Mucosa of descending colon (tissue), 3 donors: ENCODE measurements at regions not wholly inside any gene's neighbourhood (a gene's known extent, or its start where the extent isn't known, plus 50 kb on each side); places are given as distances from the start of the nearest gene placed in this dataset.
"Not testable (repeated sequence)": the region's sequence is repeated elsewhere in the genome, so short reads cannot be mapped to it uniquely, and the experiment has no call there.

Experiments used
- ATAC-seq: fragments of 200-7000 bp; cut with Tn5 transposase; one replicate; pipeline ENCODE4 v1.9.1; 2020; ENCODE audit warnings: mild to moderate bottlenecking, moderate library complexity
- DNase-seq, 3 donors: peaks; one replicate each; pipeline ENCODE4 v3.0.0-alpha.2; 2020
- H3K36me3 ChIP-seq: fragments of 200-600 bp; one replicate; pipeline ENCODE4 v1.8.0; 2021; ENCODE audit warnings: low read depth, mild to moderate bottlenecking
- H3K4me1 ChIP-seq: fragments of 200-600 bp; one replicate; pipeline ENCODE4 v1.8.0; 2021; ENCODE audit warnings: low read depth, mild to moderate bottlenecking
- H3K4me3 ChIP-seq: fragments of 200-600 bp; one replicate; pipeline ENCODE4 v1.8.0; 2021; ENCODE audit warnings: mild to moderate bottlenecking
- H3K9me3 ChIP-seq: fragments of 200-600 bp; one replicate; pipeline ENCODE4 v1.8.0; 2021; ENCODE audit warnings: mild to moderate bottlenecking
- CTCF ChIP-seq: fragments of 200-600 bp; IDR thresholded peaks from one replicate; pipeline ENCODE4 v1.8.0; 2022; ENCODE audit warnings: antibody characterized with exemption, mild to moderate bottlenecking
- intact Hi-C, 2 donors: fragments of 100-400 bp; cut with DNase I in 1 of 2; cut with micrococcal nuclease in 1 of 2; formaldehyde crosslinking; loops; one replicate each; pipeline versions ENCODE4 v1.11.0 to v1.11.1; 2022; cut with DNase I, micrococcal nuclease
- donor health status: DM: no; HTN: no; CAD: no; lungs with moderate emphysema.
- donor health status: DM: no; HTN: no; CAD: no.
- donor health status: DM: no; HTN: yes; CAD: no.

- intact Hi-C loops = no loop called here
- ATAC-seq = no peak
- Histone ChIP-seq H3K9me3 (peaks cover 2% of the 10 kb centered on the region), H3K4me1 (no peaks in the 10 kb centered on the region), H3K36me3 (no peaks in the 10 kb centered on the region), H3K4me3 (no peak overlapping the region)
- DNase-seq = no peak
- no peak for TF ChIP-seq CTCF
Measured at GRCh38 chr4:107423677-107424405, 296.2 kb downstream of the PAPSS1 start.

- H3K4me1 ChIP-seq, H3K4me3 ChIP-seq, H3K36me3 ChIP-seq, H3K9me3 ChIP-seq, intact Hi-C loops: not testable (repeated sequence)
- ATAC-seq (peak; percentile 54), DNase-seq (peak in 1 of 3 donors; percentile 26)
Measured at GRCh38 chr4:107419536-107419935, 300.5 kb downstream of the PAPSS1 start.

GRCh38 chr4:107419052-107419451 is 301.0 kb downstream of the PAPSS1 start:
- DNase-seq (no peak), ATAC-seq (no peak)
- peaks cover 2% of the 10 kb centered on the region for H3K9me3 ChIP-seq
- intact Hi-C loops = no loop called here
- no peaks in the 10 kb centered on the region for H3K36me3 ChIP-seq
- no peaks in the 10 kb centered on the region for H3K4me1 ChIP-seq
- TF ChIP-seq CTCF = no peak
- no peak overlapping the region for H3K4me3 ChIP-seq

- H3K4me3 ChIP-seq, H3K4me1 ChIP-seq, H3K36me3 ChIP-seq, H3K9me3 ChIP-seq, DNase-seq, ATAC-seq, intact Hi-C loops: not testable (repeated sequence)
Measured at GRCh38 chr4:107415490-107415889, 304.5 kb downstream of the PAPSS1 start.

- intact Hi-C loops, DNase-seq, ATAC-seq, H3K4me1 ChIP-seq, H3K36me3 ChIP-seq, H3K4me3 ChIP-seq, H3K9me3 ChIP-seq: not testable (repeated sequence)
Measured at GRCh38 chr4:107409872-107410271, 310.2 kb downstream of the PAPSS1 start.

- no peaks in the 10 kb centered on the region for H3K4me1 ChIP-seq
- ATAC-seq (no peak), DNase-seq (no peak)
- intact Hi-C loops = no loop called here
- no peak overlapping the region for H3K4me3 ChIP-seq
- no peaks in the 10 kb centered on the region for H3K9me3 ChIP-seq
- TF ChIP-seq CTCF = no peak
- no peaks in the 10 kb centered on the region for H3K36me3 ChIP-seq
Measured at GRCh38 chr4:107408968-107409367, 311.1 kb downstream of the PAPSS1 start.

- intact Hi-C loops = no loop called here
- TF ChIP-seq CTCF = no peak
- no peak for ATAC-seq
Measured at GRCh38 chr4:107404591-107405300, 315.3 kb downstream of the PAPSS1 start.

More at GRCh38 chr4:107404591-107405300, 315.3 kb downstream of the PAPSS1 start:
- Histone ChIP-seq H3K4me1 (no peaks in the 10 kb centered on the region), H3K36me3 (no peaks in the 10 kb centered on the region), H3K9me3 (no peaks in the 10 kb centered on the region), H3K4me3 (no peak overlapping the region)
- no peak for DNase-seq
